Prostate gland (tissue), 2 donors: ENCODE measurements at regions not wholly inside any gene's neighbourhood (a gene's known extent, or its start where the extent isn't known, plus 50 kb on each side); places are given as distances from the start of the nearest gene placed in this dataset.
"Not testable (repeated sequence)": the region's sequence is repeated elsewhere in the genome, so short reads cannot be mapped to it uniquely, and the experiment has no call there.

ENCODE experiments used
- DNase-seq: peaks from one replicate; pipeline ENCODE4 v3.0.0-alpha.2; 2019; ENCODE audit warnings: low spot score
- H3K27ac ChIP-seq, 2 donors: fragments of 200-600 bp; sonication (generic); 2 replicates each; pipeline ENCODE4 v1.5.1; 2017 to 2019
- H3K27me3 ChIP-seq: fragments of 200-600 bp; sonication (generic); replicated peaks from 2 replicates; pipeline ENCODE4 v1.5.1; 2019; ENCODE audit not compliant: insufficient read depth
- H3K36me3 ChIP-seq, 2 donors: fragments of 200-600 bp; sonication (generic); 1 replicate in 1 of 2; 2 replicates in 1 of 2; pipeline versions ENCODE4 v1.5.1 to v1.8.1; 2017 to 2019
- H3K4me1 ChIP-seq: fragments of 200-600 bp; sonication (generic); replicated peaks from 2 replicates; pipeline ENCODE4 v1.5.1; 2019
- H3K4me3 ChIP-seq, 2 donors: fragments of 200-600 bp; sonication (generic); 2 replicates each; pipeline ENCODE4 v1.5.1; 2017 to 2019
- H3K9me3 ChIP-seq: fragments of 200-600 bp; sonication (generic); 2 replicates; pipeline ENCODE4 v1.5.1; 2017
- CTCF ChIP-seq, 4 experiments: fragments of 200-600 bp in 2 of 4; fragments of 450-650 bp in 2 of 4; sonication (generic) in 2 of 4; IDR thresholded peaks; 1 replicate in 3 of 4; 2 replicates in 1 of 4; pipeline ENCODE4 v1.5.1; 2016 to 2019; ENCODE audit warnings: antibody characterized with exemption in 4 of 4, mild to moderate bottlenecking in 2 of 4, moderate library complexity in 2 of 4
- POLR2A ChIP-seq: fragments of 450-650 bp; IDR thresholded peaks from one replicate; pipeline ENCODE4 v1.6.1; 2016; ENCODE audit warnings: antibody characterized with exemption, mild to moderate bottlenecking
- POLR2AphosphoS5 ChIP-seq: sonication (generic); formaldehyde crosslinking; IDR thresholded peaks from one replicate; pipeline ENCODE4 v1.6.1; 2017; ENCODE audit warnings: antibody characterized with exemption
- WGBS: methylation state at CpG from one replicate; pipeline ENCODE4 v1.1.5; 2018; 5-methylcytosine and 5-hydroxymethylcytosine counted together
- intact Hi-C: fragments of 100-400 bp; cut with DNase I; formaldehyde crosslinking; loops from one replicate; pipeline ENCODE4 v1.14.2; 2022

GRCh38 chrX:63581906-63582305 lies 203.1 kb downstream of the ARHGEF9 start:
- H3K4me3 ChIP-seq = no peak overlapping the region
- intact Hi-C loops = no loop called here
- H3K27me3 ChIP-seq = no peaks in the 10 kb centered on the region
- no peaks in the 10 kb centered on the region for H3K36me3 ChIP-seq
- no peaks in the 10 kb centered on the region for H3K9me3 ChIP-seq
- no peak for DNase-seq
- H3K27ac ChIP-seq = no peak overlapping the region
- 88% methylated on average over 1 of the region's 1 CpG for WGBS
- no peak for TF ChIP-seq POLR2A
- no peak for TF ChIP-seq CTCF (IDR thresholded peaks at IDR 0.05)
- no peaks in the 10 kb centered on the region for H3K4me1 ChIP-seq

- TF ChIP-seq POLR2AphosphoS5 (no peak), CTCF (IDR thresholded peaks at IDR 0.05) (no peak), POLR2A (no peak)
- 52% methylated on average over 2 of the region's 5 CpGs for WGBS
- no peak for DNase-seq
- Histone ChIP-seq H3K4me3 (no peak overlapping the region), H3K4me1 (no peaks in the 10 kb centered on the region), H3K9me3 (no peaks in the 10 kb centered on the region), H3K27ac (no peak overlapping the region), H3K27me3 (no peaks in the 10 kb centered on the region), H3K36me3 (no peaks in the 10 kb centered on the region)
- intact Hi-C loops = no loop called here
Measured at GRCh38 chrX:63581398-63581797, 203.6 kb downstream of the ARHGEF9 start.

- 100% methylated on average over 1 of the region's 1 CpG for WGBS
- Histone ChIP-seq H3K4me3 (no peak overlapping the region), H3K27me3 (no peaks in the 10 kb centered on the region), H3K36me3 (no peaks in the 10 kb centered on the region), H3K4me1 (no peaks in the 10 kb centered on the region), H3K9me3 (no peaks in the 10 kb centered on the region), H3K27ac (no peak overlapping the region)
- no peak for DNase-seq
- TF ChIP-seq CTCF (IDR thresholded peaks at IDR 0.05) (no peak), POLR2AphosphoS5 (no peak), POLR2A (no peak)
- intact Hi-C loops = no loop called here
Measured at GRCh38 chrX:63576533-63576932, 208.5 kb downstream of the ARHGEF9 start.

GRCh38 chrX:63575700-63576099 lies 209.3 kb downstream of the ARHGEF9 start:
- H3K27me3 ChIP-seq, H3K27ac ChIP-seq, H3K9me3 ChIP-seq, intact Hi-C loops, H3K36me3 ChIP-seq, DNase-seq, H3K4me1 ChIP-seq, H3K4me3 ChIP-seq: not testable (repeated sequence)
- WGBS = 94% methylated on average over 3 of the region's 3 CpGs

- Histone ChIP-seq H3K27ac (no peak overlapping the region), H3K4me1 (no peaks in the 10 kb centered on the region), H3K4me3 (no peak overlapping the region), H3K36me3 (no peaks in the 10 kb centered on the region), H3K9me3 (no peaks in the 10 kb centered on the region), H3K27me3 (no peaks in the 10 kb centered on the region)
- no peak for TF ChIP-seq CTCF (IDR thresholded peaks at IDR 0.05)
- TF ChIP-seq POLR2AphosphoS5 = no peak
- no peak for TF ChIP-seq POLR2A
- DNase-seq = no peak
- intact Hi-C loops = loop anchor here (10.0 kb wide), 1 partner anchor 188 kb away; a partner anchor contains a TSS
Measured at GRCh38 chrX:63566856-63567255, 215.7 kb upstream of the SPIN4 start.
